HG03558 (cell line): ENCODE measurements at regions not wholly inside any gene's neighbourhood (a gene's known extent, or its start where the extent isn't known, plus 50 kb on each side); places are given as distances from the start of the nearest gene placed in this dataset.

ENCODE experiments used
- ATAC-seq: cut with Tn5 transposase; IDR thresholded peaks from one replicate; pipeline ENCODE4 v1.9.1; 2021; ENCODE audit warnings: moderate number of reproducible peaks; ENCODE audit not compliant: unreplicated experiment; ENCODE audit errors: extremely low read depth

GRCh38 chr3:152050903-152051302 is 177.5 kb downstream of the SUCNR1 start:
- ATAC-seq = no peak

- no peak for ATAC-seq
These were observed 178.3 kb downstream of the SUCNR1 start for GRCh38 chr3:152051501-152052404.

- no peak for ATAC-seq
These were observed 180.4 kb downstream of the SUCNR1 start for GRCh38 chr3:152053866-152054265.

- ATAC-seq = no peak
These were observed 180.9 kb downstream of the SUCNR1 start for GRCh38 chr3:152054315-152054714.

GRCh38 chr3:152056073-152056472 is 182.6 kb downstream of the SUCNR1 start:
- ATAC-seq = no peak

- ATAC-seq = no peak
These were observed 183.0 kb downstream of the SUCNR1 start for GRCh38 chr3:152056481-152056880.

- ATAC-seq = no peak
These were observed 183.5 kb downstream of the SUCNR1 start for GRCh38 chr3:152056987-152057386.

GRCh38 chr3:152058856-152059255 is 185.4 kb downstream of the SUCNR1 start:
- ATAC-seq = no peak

GRCh38 chr3:152060701-152061100 is 187.3 kb downstream of the SUCNR1 start:
- no peak for ATAC-seq

GRCh38 chr3:152061296-152061695 is 187.9 kb downstream of the SUCNR1 start:
- ATAC-seq = no peak

- ATAC-seq = no peak
These were observed 196.4 kb downstream of the SUCNR1 start for GRCh38 chr3:152069871-152070270.

- no peak for ATAC-seq
These were observed 197.4 kb upstream of the MBNL1 start for GRCh38 chr3:152071315-152071714.

GRCh38 chr3:152071924-152072323 is 196.8 kb upstream of the MBNL1 start:
- no peak for ATAC-seq

- no peak for ATAC-seq
These were observed 195.5 kb upstream of the MBNL1 start for GRCh38 chr3:152073267-152073666.

- ATAC-seq = no peak
These were observed 192.6 kb upstream of the MBNL1 start for GRCh38 chr3:152076148-152076547.

- no peak for ATAC-seq
These were observed 188.7 kb upstream of the MBNL1 start for GRCh38 chr3:152079980-152080379.

GRCh38 chr3:152083135-152083534 is 185.6 kb upstream of the MBNL1 start:
- no peak for ATAC-seq

- no peak for ATAC-seq
These were observed 184.1 kb upstream of the MBNL1 start for GRCh38 chr3:152084441-152085158.

GRCh38 chr3:152087153-152087552 is 181.6 kb upstream of the MBNL1 start:
- no peak for ATAC-seq

- no peak for ATAC-seq
These were observed 179.2 kb upstream of the MBNL1 start for GRCh38 chr3:152089528-152089927.

- ATAC-seq = no peak
These were observed 177.0 kb upstream of the MBNL1 start for GRCh38 chr3:152091725-152092124.
